HG02970 (cell line): ENCODE measurements at regions not wholly inside any gene's neighbourhood (a gene's known extent, or its start where the extent isn't known, plus 50 kb on each side); places are given as distances from the start of the nearest gene placed in this dataset.
A peak's percentile ranks its signal among the peaks of the same experiment; 100 is the strongest.

ENCODE experiments used
- ATAC-seq: cut with Tn5 transposase; IDR thresholded peaks from one replicate; pipeline ENCODE4 v1.9.1; 2021; ENCODE audit warnings: mild to moderate bottlenecking, moderate library complexity, moderate number of reproducible peaks; ENCODE audit not compliant: unreplicated experiment, low FRiP score

DNA sequence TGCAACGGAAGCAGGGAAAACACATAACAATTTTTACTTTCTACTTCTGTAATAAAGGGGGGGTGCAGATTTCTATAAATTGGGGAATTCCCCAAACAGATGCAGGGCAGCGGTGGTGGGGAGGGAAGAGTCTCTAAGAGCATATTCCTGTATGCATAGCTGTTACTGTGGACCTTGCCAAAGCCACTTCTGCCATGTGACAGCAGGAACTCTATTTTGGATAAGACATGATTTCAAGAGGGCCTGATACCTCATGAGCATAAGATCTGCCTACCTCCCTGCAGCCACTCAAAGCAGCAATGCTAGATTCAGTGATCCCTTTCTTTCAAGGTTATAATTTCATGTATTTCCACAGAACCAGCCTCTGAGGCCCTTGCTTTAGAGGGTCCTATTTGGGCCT is 86.2 kb upstream of the CNKSR3 start:
- no peak for ATAC-seq

DNA sequence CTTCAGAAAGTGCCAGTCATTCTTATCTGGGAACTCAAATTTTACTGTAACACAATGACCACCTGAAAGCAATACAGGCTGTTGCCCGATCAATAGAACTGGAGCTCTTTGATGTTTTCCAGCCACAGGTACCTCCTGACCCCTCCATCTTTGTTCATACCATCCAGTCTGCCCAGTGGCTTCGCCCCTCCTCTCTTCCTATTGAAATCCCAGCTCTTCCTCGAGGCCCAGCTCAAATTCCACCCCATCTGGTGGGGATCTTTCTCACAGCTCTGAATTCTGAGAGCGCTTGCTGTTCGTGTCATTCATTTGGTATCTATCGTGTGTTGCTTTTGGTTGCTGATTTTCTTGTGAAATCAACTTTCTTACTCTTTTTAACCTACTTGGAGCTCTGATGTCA is 87.9 kb upstream of the CNKSR3 start:
- ATAC-seq: no peak

DNA sequence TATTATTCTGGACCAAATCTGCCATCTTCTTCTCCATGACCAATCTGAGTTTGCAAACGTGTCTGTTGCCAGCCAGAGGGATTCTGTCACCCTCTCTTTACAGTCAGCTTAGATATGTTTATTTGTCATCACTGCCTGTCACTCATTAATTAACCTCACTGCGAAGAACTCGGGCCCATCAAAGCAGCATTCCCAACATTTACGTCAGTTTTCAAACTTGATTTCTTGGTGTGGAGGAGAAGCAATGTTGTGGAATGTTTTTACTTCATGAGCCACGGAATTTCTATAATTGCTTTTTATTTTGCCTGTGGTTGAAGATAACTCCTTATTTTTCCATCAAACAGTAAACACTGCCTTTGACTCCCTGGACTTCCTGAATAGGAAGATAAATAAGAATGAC is 91.8 kb upstream of the CNKSR3 start:
- no peak for ATAC-seq

DNA sequence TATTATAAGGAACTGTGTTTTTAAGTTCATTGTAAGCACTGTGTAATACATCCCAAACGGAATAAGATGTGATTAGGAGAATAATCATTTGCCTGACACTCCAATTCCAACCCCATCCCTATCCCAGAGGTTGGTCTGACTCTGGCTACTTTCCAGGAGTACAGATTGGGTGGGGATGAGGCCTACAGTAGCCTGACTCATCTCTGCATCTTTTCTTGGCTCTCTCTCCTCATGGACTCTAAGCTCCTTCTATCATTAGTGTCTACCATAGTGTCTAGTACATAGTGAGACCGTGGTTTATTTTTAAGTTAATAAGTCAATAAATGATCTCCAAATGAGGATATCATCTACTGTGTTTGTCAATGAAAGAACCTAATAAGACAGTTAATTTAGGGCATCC is 92.2 kb upstream of the CNKSR3 start:
- no peak for ATAC-seq

DNA sequence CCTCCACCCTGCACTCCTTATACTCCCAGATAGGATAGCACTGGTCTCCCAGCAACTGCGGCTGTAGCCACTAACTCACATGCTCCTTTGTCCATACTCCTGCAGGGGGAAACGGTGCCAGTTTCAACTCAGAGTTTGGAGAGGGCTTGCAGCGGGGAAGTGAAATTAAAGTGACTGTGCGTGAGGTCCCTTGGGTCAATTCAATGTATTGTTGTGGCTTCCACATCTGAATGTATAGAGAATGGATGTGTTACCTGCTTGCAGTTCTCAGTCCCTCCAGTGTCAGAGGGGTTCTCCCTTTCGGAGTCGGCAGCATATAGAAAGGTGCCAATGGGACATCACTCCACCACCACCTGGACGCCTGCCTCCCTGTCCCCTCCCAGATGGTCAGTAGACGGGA is 93.6 kb upstream of the CNKSR3 start:
- ATAC-seq: no peak

DNA sequence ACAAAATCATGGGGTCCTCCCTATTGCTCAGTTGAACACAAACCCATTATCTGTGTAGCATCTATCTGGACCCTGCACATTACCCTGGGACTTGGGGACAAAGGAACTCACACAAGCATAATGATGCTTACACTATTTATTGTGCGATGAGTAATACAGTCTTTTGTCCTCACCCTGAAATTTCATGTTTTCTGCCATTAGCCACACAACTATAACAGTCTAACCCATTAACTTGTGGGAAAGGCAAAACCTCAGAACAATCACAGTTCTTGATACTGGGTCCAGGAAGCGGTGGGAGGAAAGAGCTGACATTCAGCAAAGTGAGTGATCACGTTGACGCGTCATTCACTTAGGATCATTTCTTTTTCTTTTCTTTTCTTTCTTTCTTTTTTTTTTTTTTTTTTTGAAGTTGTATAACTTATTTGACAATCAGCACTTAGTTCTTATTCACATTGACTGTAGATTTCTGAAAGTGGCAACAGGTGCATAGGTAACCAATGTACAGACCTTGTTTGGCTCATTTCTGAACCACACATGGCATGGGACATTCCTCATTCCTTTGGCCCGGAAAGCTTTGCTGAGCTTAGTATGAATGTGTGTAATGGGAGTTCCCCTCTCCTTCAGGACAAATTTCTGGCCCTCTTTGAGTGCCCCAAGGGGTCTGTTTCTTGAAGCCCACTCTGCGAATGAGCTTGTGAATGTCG is 94.8 kb upstream of the CNKSR3 start:
- peak; percentile 44 for ATAC-seq

DNA sequence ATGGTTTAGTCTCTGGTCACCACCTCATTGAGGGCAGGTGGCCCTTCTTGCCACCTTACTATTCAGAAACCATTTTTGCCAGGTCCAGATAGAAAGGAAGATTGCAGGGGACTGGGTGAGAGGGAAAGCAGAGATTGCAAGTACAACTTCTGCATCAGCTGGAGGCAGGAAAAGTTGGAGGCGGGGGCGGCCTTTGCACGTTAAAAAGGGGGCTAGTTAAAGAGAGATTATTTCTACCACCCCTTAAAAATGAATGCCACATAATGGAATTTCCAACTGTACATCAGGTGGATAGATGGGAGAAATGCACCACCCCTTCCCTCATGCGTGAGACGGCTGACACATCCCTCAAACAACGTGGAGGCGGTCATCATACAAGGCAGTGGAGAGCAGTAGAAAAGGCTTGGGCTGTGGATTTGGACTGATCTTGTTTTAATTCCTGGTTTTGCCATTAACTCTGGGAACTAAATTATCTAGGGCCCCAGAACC is 95.4 kb upstream of the CNKSR3 start:
- ATAC-seq: no peak

DNA sequence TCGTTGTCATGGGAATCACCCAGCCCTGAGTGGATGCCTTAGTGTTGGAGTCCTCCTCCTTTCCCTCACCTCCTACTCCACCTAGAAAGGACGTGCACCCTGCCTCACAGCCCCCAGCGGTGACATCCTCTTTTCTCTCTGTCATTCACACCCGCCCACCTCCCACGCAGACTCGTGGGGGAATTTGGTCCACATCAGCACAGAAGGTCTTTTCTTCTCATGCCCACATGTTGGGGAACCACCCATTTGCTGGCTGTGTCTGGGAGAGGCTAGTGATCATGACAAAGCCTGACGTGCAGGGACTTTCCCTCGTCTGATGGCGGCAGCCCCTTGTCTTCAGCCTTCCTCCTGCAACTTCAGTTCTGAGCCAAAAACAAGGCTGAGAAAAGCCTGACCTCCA is 96.0 kb upstream of the CNKSR3 start:
- peak; percentile 62 for ATAC-seq

DNA sequence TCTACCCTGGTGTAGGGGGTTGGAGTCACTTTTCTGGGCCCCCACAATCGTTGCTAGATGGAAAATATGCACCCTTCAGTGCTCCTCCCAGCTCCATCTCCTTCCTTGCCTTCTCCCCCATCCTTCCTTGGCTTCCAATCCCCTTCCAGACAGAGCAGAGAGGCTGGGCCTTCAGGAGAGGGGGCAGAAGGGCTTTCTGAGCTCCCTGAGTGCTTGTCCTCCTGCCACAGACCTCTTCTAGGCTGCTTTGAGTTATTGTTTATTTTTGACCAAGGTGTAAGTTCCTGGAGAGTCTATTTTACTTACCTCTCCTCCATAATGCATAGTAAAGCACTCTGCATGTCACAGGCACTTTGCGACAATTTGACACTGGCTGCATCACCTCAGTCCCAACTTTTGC is 96.4 kb upstream of the CNKSR3 start:
- no peak for ATAC-seq

DNA sequence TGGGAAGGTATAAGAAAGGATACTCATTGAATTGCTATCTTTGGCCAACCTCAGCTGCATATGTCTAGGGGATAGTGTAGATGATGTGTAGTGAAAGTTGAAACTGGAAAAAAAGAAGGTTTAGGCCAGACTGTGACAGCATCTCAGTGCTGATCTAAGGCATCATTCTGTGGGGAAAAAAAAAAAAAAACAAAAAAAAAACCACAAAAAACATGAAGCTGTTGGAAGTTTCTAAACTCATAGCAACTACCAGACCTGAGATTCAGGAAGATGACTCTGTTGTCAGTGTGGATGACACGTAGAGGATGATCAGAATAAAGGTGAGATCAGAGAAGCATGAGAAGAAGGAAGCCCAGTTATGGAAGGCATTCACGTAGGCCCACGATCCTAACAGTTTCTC is 100.8 kb upstream of the CNKSR3 start:
- no peak for ATAC-seq

DNA sequence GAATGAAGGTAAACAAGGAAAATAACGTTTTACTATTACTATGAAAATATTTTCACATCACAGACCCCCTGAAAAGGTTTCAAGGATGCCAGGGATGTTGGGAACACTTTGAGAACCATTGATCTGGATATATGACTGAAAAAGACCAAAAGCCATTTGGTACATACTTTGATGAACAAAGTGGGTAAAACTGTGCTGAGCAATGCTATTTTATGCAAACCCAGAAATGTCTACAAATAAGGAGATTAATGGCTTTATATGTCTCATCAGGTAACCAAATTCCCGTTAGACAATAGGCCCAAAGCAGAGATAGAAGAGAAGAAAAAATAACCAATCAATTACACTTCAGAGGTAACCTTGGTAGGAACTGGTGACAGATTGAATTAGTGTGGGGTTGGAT is 101.4 kb upstream of the CNKSR3 start:
- no peak for ATAC-seq

DNA sequence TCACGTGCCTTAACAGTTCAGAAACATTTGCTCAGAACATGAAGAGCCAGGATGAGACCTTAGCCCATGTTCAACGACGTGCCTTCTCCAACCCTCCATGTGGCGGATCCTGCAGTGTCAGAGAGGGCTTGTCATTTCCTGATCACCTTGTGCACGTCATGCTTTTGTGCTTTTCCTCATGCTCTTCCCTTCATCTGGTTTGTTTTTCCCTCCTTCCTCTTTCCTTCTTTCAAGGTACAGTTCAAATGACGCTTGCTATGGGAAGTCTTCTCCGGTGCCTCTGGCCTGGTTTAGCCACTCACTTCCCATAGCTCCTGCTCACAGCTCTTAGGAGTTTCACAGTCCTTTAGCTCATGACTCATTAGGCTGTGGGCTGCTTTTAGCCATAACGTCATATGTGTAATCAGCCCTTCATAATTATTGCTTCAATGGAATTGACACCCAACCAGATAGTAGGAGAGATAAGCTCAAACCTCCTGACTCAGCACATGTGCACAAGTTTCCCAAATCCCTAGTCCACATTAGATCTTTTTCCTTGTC is 102.7 kb upstream of the CNKSR3 start:
- no peak for ATAC-seq

DNA sequence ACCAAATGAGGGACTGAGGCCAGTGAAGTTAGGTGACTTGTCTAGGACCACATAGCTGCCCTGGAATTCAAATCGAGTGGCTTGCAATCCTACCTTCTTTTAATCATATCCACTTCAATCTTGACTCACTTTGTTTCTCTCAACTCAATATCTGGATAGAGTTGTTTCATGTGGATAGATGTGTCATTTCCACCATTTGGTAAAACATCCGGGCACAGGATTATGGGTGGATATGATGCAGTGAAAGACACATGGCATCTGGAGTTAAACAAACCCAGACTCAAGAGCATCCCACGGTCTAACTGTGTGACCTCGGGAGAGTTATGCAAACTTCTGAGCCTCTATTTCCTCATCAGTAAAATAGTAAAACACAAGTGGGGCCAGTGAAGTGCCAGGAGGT is 103.6 kb upstream of the CNKSR3 start:
- no peak for ATAC-seq

DNA sequence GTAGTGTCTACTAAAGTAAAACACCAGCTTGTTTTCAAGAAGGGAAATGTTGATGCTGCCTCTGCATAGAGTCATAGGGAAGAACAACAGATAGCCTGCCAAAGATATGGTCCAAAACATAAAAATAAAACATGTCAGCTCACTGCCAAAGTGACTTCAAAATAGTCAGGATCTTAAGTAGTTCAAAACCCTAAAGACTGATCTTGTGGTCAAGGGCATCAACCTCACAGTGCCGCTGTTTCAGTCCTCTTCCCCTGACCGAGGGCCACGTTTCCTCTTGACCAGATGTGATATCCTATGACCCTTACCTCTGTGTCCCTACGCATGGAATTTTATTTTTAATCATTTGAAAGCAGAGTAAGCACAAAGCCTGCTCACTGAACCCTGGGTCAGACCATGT is 104.2 kb upstream of the CNKSR3 start:
- no peak for ATAC-seq

DNA sequence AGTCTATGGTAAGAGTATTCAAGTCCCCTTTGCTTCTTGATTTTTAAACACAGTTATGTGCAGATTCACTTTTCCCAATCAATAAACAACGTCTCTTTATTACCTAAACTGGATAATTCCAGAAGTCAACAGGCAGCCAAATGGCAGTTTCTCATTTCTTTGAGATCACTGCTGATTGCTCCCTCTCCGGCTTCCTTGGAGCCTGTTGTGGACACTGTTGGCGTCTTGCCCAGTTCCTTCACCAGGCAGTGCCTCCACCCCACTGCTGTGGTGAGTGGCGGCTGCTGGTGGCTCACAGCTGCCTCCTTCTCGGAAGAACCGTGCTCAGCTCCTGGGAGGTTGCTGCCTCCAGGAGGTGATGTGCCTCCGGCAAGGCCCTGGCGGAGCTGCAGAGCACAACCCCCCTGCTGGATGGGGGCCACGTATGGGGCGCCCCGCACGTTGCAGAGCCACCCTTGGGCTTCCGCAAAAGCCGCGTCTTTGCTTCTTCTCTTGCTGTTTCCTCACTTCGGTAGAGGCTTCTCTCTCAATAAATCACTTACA is 105.1 kb upstream of the CNKSR3 start:
- ATAC-seq: no peak

DNA sequence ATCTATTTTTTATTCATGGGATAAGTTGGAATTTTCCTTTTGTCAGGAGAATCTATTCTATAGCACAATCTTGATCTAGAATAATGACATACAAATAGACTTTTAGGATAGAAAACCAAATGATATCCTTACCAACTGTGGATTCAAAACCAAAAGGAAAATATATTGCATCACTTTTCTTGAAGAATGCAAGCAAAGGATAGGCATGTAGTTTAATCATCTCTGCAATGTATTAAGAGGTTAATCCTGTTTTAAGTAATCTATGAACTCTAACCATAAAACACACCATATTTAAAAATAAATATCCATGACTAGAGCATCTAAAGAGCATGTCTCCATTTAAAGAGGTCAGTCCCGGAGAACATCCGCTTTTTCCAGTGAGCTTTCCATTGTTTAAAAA is 106.7 kb upstream of the CNKSR3 start:
- ATAC-seq: no peak

DNA sequence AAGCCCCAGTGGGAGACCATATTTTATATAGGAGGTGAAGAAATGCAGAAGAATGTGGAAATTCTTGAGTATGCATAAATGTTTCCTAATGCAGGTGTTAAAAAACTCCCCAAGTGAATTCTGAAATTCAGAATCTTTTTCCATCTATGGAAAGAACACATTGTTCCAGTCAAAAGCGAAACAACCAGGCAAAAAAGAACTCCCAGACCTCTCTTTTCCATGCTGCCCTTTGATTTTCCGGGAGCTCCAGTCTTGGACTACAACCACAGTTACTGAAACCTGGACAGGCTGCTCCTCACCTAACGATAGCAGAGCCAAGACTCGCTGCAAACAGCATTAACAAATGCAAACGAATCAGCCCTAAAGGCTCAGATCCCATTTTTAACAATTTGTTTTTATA is 108.7 kb upstream of the CNKSR3 start:
- ATAC-seq: no peak

DNA sequence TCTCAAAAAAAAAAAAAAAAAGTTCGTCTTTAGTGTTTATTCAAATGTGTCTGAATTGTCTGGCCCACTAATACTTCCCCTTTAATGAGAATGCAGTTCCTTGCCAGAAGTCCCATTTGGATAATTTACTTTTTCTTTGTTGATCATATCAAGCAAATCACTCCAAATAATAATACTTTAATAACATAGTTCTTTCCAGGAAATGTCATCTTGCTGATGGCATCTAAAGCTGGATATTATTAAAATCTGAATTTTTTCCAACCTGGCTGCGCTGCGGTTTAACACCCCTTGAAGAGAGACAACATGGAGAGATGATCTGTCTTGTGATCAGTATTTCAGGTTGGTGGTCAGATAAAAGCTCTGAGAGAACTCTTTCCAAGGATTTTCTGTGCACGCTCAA is 111.2 kb upstream of the CNKSR3 start:
- ATAC-seq: no peak

DNA sequence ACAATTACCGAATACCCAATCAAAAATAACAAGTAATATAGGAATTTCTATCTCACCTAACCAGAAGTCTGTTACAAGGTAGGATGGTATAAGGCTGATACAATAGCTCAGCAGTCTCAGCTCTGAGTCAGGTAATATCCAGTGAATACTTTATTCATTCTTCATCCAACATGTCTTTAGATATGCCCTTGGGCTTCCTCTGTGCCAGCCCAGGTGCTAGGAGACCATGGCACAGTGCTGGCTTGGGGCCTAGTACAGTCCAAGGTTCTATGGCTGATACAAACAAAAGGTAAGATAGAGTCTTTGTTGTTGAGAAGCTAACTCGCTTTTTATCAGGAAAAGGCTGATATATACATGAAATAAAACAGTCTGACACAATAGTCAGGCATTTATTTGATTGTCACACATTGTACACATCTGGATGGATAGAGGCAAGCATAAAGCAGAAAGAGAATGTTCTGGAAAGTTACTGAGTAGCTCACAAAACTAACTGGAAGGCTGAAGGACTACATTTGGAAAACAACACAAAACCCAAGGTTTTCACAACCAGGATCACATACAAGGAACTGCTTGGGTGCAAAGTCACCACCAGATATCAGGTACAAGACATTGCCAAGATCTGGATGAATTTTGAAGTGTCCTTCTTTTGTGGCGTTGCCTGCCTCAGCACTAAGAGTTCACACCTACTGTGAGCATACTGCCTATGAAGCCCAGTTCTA is 110.4 kb upstream of the SCAF8 start:
- ATAC-seq: no peak

DNA sequence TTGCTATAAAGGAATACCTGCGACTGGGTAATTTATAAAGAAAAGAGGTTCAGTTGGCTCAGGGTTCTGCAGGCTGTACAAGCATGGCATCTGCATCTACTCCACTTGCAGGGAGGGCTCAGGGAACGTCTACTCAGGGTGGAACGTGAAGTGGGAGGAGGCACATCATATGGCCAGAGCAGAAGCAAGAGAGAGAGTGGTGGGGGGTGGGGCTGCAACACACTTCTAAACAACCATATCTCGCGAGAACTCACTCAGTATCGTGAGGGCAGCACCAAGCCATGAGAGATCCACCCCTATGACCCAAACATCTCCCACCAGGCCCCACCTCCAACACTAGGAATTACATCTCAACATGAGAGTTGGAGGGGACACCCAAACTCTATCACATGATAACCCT is 109.8 kb upstream of the SCAF8 start:
- no peak for ATAC-seq

DNA sequence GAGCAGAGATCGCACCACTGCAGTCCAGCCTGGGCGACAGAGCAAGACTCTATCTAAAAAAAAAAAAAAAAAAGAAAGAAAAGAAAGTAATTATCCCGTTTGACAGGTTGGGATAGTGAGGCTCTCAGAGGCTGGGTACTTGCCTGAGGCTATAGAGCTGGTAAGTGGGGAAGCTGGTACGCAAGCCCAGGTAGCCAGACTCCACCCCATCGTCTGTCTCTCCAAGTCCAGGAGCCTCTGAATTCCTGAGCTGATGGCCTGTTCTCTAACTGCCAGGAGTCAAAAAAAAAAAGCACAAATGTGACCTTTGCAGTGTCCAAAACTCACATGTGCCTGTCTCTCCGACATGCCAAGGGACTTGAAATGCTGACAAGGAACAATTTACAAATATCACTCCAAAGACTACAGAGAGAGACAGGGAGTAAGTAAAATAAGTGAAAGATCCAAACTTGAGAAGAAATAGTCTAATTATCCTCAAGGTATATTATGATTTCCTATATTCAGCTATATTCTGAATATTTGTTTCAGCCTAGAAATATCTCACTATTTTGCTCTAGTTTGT is 109.1 kb upstream of the SCAF8 start:
- ATAC-seq: no peak
